Body of pancreas (tissue), 4 donors: ENCODE measurements at regions not wholly inside any gene's neighbourhood (a gene's known extent, or its start where the extent isn't known, plus 50 kb on each side); places are given as distances from the start of the nearest gene placed in this dataset.

Experiments
- POLR2A ChIP-seq, 3 donors: fragments of 450-650 bp; IDR thresholded peaks; one replicate each; pipeline ENCODE4 v1.6.1; 2016; ENCODE audit warnings: antibody characterized with exemption in 3 of 3, mild to moderate bottlenecking in 2 of 3
- TF ChIP-seq, protein P1 (sequence below), 7 experiments: fragments of 450-650 bp in 4 of 7; fragments of 200-600 bp in 3 of 7; sonication (generic) in 3 of 7; IDR thresholded peaks; one replicate each; pipeline ENCODE4 v1.5.1; 2016 to 2019; ENCODE audit warnings: antibody characterized with exemption in 7 of 7

DNA sequence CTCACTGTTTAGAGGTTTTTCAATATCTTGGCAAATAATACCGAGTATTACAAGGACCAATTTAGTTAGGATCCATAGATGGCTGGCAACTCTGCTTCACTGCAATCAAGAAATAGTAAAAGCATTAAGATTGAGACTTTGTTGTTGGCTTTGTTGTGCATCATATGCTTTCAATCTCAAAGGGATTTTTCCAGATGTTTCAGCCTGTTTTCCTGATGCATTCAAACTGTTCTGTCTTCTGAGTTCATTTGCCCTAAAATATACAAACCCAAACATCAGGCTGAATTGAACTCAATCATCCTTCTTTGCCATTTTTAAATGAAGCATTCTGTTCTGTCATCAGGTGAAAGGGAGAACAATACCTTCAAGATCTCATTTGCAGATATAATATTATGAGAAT lies 248.7 kb downstream of the TTLL7 start:
- no peak for TF ChIP-seq POLR2A (IDR thresholded peaks at IDR 0.05)
- TF ChIP-seq, protein P1, sequence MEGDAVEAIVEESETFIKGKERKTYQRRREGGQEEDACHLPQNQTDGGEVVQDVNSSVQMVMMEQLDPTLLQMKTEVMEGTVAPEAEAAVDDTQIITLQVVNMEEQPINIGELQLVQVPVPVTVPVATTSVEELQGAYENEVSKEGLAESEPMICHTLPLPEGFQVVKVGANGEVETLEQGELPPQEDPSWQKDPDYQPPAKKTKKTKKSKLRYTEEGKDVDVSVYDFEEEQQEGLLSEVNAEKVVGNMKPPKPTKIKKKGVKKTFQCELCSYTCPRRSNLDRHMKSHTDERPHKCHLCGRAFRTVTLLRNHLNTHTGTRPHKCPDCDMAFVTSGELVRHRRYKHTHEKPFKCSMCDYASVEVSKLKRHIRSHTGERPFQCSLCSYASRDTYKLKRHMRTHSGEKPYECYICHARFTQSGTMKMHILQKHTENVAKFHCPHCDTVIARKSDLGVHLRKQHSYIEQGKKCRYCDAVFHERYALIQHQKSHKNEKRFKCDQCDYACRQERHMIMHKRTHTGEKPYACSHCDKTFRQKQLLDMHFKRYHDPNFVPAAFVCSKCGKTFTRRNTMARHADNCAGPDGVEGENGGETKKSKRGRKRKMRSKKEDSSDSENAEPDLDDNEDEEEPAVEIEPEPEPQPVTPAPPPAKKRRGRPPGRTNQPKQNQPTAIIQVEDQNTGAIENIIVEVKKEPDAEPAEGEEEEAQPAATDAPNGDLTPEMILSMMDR (IDR thresholded peaks at IDR 0.05) = no peak
